HL-60 (cell line): ENCODE measurements at regions not wholly inside any gene's neighbourhood (a gene's known extent, or its start where the extent isn't known, plus 50 kb on each side); places are given as distances from the start of the nearest gene placed in this dataset.

ENCODE experiments used
- DNase-seq, 2 experiments: peaks; one replicate each; pipeline ENCODE4 v3.0.0-alpha.2; 2010 to 2020; ENCODE audit warnings: low read depth in 1 of 2, low spot score in 1 of 2
- H3K27ac ChIP-seq: fragments of 250-450 bp; sonication (Bioruptor Pico); replicated peaks from 2 replicates; pipeline ENCODE4 v1.5.1; 2020; ENCODE audit warnings: mild to moderate bottlenecking, moderate library complexity
- H3K27me3 ChIP-seq: fragments of 250-450 bp; sonication (Bioruptor Pico); 2 replicates; pipeline ENCODE4 v1.5.1; 2021; ENCODE audit warnings: mild to moderate bottlenecking, moderate library complexity; ENCODE audit not compliant: insufficient read depth, poor library complexity, severe bottlenecking
- H3K4me3 ChIP-seq: replicated peaks from 2 replicates; pipeline ENCODE4 v1.5.1; 2011; ENCODE audit warnings: mild to moderate bottlenecking, control low read depth, low read length; ENCODE audit not compliant: insufficient read depth
- GABPA ChIP-seq: IDR thresholded peaks from 2 replicates; pipeline ENCODE4 v1.6.1; 2012; ENCODE audit warnings: low read depth
- POLR2AphosphoS5 ChIP-seq: IDR thresholded peaks from 2 replicates; pipeline ENCODE4 v1.6.1; 2012; ENCODE audit warnings: low read depth
- SPI1 ChIP-seq: IDR thresholded peaks from 2 replicates; pipeline ENCODE4 v1.6.1; 2012; ENCODE audit warnings: low read depth, mild to moderate bottlenecking, borderline replicate concordance
- TF ChIP-seq, protein P1 (sequence below): IDR thresholded peaks from 2 replicates; pipeline ENCODE4 v1.6.1; 2012; ENCODE audit warnings: low read depth; ENCODE audit not compliant: insufficient replicate concordance
- TF ChIP-seq, protein P2 (sequence below): IDR thresholded peaks from one replicate; pipeline ENCODE4 v1.5.1; 2011; ENCODE audit warnings: low read length, control low read depth, inconsistent platforms; ENCODE audit not compliant: insufficient read depth

DNA sequence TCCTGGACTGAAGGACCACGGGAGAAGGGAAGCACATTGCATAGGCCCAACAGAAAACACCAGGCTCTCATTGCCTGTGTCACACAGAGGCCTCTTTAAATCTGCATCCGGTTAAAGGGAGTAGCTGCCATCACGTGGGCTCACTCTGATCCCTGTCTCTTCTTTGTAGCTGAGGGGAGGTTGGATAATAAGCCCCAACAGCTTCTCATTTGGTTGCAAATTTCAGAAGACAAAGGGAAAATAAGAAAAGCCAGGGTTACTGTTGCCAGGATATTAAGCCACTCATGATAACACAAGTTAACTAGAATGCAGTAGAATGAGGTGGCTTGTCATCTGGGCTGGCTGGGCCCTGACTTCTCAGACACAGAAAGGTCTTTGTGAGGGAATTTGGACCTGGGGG, 325.1 kb upstream of the ERCC4 start:
- Histone ChIP-seq H3K27me3 (no peaks in the 10 kb centered on the region), H3K27ac (no peak overlapping the region), H3K4me3 (no peak overlapping the region)
- DNase-seq, result no peak
- TF ChIP-seq, protein P1, sequence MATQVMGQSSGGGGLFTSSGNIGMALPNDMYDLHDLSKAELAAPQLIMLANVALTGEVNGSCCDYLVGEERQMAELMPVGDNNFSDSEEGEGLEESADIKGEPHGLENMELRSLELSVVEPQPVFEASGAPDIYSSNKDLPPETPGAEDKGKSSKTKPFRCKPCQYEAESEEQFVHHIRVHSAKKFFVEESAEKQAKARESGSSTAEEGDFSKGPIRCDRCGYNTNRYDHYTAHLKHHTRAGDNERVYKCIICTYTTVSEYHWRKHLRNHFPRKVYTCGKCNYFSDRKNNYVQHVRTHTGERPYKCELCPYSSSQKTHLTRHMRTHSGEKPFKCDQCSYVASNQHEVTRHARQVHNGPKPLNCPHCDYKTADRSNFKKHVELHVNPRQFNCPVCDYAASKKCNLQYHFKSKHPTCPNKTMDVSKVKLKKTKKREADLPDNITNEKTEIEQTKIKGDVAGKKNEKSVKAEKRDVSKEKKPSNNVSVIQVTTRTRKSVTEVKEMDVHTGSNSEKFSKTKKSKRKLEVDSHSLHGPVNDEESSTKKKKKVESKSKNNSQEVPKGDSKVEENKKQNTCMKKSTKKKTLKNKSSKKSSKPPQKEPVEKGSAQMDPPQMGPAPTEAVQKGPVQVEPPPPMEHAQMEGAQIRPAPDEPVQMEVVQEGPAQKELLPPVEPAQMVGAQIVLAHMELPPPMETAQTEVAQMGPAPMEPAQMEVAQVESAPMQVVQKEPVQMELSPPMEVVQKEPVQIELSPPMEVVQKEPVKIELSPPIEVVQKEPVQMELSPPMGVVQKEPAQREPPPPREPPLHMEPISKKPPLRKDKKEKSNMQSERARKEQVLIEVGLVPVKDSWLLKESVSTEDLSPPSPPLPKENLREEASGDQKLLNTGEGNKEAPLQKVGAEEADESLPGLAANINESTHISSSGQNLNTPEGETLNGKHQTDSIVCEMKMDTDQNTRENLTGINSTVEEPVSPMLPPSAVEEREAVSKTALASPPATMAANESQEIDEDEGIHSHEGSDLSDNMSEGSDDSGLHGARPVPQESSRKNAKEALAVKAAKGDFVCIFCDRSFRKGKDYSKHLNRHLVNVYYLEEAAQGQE, result no peak
- TF ChIP-seq, protein P2, sequence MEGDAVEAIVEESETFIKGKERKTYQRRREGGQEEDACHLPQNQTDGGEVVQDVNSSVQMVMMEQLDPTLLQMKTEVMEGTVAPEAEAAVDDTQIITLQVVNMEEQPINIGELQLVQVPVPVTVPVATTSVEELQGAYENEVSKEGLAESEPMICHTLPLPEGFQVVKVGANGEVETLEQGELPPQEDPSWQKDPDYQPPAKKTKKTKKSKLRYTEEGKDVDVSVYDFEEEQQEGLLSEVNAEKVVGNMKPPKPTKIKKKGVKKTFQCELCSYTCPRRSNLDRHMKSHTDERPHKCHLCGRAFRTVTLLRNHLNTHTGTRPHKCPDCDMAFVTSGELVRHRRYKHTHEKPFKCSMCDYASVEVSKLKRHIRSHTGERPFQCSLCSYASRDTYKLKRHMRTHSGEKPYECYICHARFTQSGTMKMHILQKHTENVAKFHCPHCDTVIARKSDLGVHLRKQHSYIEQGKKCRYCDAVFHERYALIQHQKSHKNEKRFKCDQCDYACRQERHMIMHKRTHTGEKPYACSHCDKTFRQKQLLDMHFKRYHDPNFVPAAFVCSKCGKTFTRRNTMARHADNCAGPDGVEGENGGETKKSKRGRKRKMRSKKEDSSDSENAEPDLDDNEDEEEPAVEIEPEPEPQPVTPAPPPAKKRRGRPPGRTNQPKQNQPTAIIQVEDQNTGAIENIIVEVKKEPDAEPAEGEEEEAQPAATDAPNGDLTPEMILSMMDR, result no peak
- TF ChIP-seq POLR2AphosphoS5, result no peak
- no peak for TF ChIP-seq GABPA
- TF ChIP-seq SPI1, result no peak

DNA sequence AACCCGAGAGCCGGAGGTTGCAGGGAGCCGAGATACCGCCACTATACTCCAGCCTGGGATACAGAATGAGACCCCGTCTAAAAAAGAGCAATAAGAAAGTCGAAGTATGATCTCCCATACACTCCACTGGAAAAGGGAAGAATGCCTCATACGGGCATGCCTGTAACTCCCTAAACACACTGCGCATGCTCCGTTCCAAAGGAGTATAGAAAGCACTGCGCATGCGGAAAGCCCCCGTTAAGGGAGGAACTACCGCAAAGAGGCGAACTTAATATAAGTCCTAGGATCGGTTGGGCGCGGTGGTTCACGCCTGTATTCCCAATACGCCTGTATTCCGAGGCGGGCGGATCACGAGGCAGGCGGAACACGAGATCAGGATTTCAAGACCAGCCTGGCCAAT, 313.1 kb upstream of the ERCC4 start:
- H3K27me3 ChIP-seq, result no peaks in the 10 kb centered on the region
- H3K4me3 ChIP-seq, result no peak overlapping the region
- DNase-seq, result no peak
- TF ChIP-seq, protein P1, result no peak
- TF ChIP-seq, protein P2, result no peak
- TF ChIP-seq GABPA (no peak), POLR2AphosphoS5 (no peak), SPI1 (no peak)
- no peak overlapping the region for H3K27ac ChIP-seq

DNA sequence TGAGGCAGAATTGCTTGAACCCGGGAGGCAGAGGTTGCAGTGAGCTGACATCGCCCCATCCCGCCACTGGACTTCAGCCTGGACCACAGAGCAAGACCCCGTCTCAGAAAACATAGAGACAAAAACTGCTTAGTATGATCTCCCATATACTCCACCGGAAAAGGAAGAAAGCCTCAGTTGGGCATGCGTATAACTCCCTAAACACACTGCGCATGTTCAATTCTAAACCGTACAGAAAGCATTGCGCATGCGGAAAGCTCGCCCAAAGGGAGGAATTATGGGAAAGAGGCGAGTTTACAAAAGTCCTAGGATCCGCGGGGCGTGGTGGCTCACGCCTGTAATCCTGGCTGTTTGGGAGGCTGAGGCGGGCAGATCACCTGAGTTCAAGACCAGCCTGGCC, 312.7 kb upstream of the ERCC4 start:
- no peak overlapping the region for H3K4me3 ChIP-seq
- H3K27ac ChIP-seq, result no peak overlapping the region
- DNase-seq, result no peak
- H3K27me3 ChIP-seq, result no peaks in the 10 kb centered on the region
- no peak for TF ChIP-seq GABPA

DNA sequence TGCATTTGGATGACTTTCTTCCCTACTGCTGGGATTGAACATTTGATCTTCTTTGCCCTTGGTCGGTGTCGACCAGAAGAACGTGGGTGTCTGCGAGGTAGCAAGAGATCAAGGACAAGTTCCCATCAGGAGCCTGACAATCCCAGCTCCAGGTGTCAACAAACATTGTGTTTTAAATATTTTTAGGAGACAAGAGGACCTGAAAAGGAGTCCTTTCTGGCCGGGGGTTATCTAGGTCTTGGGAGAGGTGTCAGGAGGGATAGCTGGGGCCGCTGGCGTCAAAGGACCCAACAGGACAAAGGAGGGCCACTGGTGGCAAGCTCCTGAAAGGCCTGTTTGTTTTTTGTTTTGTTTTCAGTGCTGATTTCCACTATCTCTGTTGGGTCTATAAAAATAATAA, 308.4 kb upstream of the ERCC4 start:
- Histone ChIP-seq H3K27me3 (no peaks in the 10 kb centered on the region), H3K27ac (no peak overlapping the region), H3K4me3 (no peak overlapping the region)
- no peak for DNase-seq
- TF ChIP-seq SPI1 (no peak), POLR2AphosphoS5 (no peak), GABPA (no peak)
- TF ChIP-seq, protein P2, result no peak
- TF ChIP-seq, protein P1, result no peak
